HTR-8/SVneo (cell line): ENCODE measurements at regions not wholly inside any gene's neighbourhood (a gene's known extent, or its start where the extent isn't known, plus 50 kb on each side); places are given as distances from the start of the nearest gene placed in this dataset.
A peak's percentile ranks its signal among the peaks of the same experiment; 100 is the strongest.

ENCODE experiments used
- DNase-seq: peaks from one replicate; pipeline ENCODE4 v3.0.0; 2011; ENCODE audit warnings: low spot score, mixed read lengths; ENCODE audit not compliant: insufficient read length
- FAIRE-seq: peaks from 2 replicates; lab custom pipeline; 2011; peaks lifted over from hg19 to GRCh38; lab: Jason Lieb, UNC

DNA sequence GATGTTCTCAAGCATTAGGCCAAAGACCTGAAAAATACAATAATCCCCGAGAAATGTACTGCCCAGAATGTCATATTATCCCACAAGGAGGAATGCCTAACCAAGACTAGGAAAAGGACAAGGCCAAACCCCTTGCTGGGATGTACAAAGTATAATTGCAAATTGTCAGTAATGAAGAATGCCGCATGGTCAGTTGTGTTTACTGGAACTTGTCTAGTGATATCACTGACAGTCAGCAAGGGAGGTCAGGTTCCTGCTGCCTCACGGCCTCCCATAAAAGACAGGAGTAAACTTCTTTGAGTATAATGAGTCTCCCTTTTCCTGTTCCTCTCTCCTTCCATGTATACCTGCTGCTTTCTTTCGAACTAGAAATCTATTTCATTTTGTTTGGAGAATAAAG is 222.8 kb downstream of the RHOU start:
- DNase-seq: no peak
- no peak for FAIRE-seq

DNA sequence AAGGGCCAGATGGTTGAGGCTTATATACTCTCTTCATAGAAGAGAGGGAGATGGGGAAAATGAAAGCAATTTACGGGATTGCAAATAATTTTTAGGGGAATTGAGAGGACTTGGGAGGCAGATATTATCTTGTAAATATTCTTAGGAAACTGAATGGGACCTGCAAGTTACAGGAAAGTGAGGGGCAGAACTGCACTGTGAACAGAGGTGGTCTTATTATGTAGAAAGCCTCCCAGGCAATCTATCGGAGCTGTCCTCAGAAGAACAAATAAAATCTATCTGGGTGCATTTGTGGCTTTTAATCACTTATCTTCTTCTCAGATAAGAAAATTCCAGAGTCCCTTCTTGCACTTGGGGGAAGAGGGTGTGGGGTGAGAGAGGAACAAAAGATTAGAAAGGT is 223.5 kb downstream of the RHOU start:
- DNase-seq (no peak), FAIRE-seq (no peak)

DNA sequence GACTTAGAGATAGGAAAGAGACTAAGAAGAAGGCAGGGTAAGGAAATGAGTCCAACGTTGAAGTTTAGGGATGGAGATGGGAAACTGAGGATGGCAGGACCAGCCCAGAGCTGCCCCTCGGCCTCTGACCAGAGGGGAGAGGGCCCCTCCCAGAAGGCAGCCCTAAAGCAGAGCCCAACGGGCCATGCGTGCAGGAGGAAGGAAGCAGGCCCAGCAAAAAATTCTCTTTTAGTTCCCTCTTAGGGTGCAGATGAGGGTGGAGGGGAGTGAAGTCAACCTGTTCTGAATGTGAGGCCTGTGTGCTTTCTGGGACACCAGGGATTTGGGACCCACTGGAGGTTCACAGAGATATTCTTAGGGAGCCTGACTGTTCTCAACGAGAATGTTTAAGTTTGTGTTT is 225.4 kb downstream of the RHOU start:
- DNase-seq (no peak), FAIRE-seq (no peak)

DNA sequence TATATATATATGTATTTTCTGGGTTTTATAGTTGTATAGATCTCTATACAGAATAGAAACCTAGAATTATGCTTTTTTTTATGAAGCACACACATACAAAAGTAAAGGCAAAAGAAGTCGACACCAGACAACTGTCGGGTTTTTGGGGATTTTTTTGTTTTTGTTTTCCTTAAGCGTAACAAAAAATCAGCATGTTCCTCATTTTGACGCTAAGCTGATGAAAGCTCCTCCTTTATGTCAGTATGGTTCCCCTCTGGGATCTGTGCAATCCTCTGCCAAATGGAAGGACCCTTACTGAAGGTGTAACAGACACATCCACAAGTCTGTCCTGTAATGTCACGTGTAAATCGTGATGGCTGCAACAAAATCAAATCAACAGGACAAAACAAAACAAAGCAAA is 226.2 kb downstream of the RHOU start:
- peak; percentile 55 for FAIRE-seq
- DNase-seq: no peak

DNA sequence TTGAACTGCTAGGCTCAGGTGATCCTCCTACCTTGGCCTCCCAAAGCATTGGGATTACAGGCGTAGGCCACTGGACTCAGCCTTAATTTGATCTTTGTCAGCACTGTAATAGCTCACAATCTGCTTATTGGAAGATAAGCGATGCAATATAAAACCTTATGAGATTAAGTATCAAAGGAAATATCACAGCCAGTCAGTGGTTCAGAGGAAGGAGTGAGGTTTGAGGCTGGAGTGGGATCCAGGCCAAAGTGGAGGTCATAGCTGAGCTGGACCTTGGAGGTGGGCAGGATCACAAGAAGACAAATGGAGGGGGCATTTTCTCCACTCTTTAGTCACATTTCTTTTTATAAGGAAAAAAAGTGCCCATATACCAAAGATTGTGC is 228.5 kb downstream of the RHOU start:
- FAIRE-seq: peak; percentile 20
- DNase-seq: peak; percentile 44

DNA sequence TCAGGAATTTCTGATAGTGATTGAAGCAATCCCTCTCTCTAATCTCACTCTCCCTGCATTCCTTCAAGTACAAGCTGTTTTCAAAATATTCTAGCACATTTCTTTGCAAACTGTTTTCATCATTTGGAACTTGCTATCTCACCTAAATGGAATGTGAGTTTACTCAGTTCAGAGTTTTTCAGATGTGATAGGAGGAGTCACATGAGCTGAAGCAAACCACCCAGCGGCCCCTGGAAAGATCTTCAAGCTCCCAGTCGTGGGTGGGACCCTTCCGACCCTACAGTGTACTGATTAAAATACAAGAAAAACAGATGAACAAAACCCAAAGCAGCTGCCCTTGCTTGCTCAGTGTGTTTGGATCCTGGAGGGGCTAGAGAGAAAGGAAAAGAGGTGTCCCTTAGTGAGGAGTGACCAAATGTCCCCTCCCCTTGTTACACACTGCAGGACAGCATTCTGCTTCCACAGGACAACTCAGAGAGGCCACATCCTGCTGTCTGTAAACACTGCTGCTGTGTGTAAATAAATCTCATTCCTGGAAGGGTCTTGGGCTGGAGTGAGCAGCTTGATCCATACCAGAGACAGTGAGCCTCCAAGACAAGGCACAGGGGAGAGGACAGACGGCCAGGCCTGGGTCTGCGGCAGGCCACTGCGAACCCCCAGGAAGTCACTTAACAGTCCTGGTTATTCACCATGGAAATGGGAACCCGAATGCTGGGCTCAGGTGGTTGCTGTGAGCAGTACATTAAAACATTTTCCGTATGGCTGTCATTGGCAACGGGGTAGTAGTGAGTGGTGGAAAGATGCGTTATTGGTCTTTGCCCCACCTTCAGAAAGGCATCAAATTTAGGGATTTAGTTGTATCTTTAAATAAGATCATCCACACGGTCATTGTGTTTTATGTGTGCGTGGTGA is 229.2 kb downstream of the RHOU start:
- FAIRE-seq (peak; percentile 83), DNase-seq (peak; percentile 63)

DNA sequence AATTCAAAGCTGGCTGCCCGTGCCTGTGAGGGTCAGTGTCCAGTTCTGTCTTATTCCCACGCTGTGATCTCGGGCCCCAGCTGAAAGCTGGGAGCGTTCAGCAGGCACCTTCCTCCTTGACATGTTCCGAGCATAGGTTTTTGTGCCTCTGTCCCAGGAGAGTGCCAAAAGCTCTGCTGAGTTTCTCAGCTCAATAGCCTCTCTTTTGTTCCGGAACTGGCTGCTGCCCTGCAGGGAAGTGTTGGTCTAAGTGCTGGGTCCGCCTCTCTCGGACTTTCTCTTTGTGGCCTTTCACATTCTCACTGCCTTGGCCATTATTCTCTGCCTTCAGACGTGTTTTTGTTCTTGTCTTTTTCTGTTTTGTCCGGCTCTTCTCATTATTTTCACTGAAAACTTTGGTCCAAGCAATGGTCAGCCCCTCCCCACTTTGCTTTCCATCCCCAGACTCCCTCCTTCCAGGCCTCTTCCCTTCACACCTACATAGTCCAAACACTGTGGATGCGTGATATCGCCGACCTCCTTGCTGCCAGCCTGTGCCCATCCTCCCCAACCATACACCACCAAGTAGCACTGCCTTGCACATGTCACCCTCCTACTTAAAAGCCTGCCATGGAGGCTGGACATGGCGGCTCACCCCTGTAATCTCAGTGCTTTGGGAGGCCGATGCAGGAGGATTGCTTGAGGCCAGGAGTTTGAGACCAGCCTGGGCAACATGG is 233.8 kb downstream of the RHOU start:
- DNase-seq: no peak
- FAIRE-seq: peak; percentile 48

DNA sequence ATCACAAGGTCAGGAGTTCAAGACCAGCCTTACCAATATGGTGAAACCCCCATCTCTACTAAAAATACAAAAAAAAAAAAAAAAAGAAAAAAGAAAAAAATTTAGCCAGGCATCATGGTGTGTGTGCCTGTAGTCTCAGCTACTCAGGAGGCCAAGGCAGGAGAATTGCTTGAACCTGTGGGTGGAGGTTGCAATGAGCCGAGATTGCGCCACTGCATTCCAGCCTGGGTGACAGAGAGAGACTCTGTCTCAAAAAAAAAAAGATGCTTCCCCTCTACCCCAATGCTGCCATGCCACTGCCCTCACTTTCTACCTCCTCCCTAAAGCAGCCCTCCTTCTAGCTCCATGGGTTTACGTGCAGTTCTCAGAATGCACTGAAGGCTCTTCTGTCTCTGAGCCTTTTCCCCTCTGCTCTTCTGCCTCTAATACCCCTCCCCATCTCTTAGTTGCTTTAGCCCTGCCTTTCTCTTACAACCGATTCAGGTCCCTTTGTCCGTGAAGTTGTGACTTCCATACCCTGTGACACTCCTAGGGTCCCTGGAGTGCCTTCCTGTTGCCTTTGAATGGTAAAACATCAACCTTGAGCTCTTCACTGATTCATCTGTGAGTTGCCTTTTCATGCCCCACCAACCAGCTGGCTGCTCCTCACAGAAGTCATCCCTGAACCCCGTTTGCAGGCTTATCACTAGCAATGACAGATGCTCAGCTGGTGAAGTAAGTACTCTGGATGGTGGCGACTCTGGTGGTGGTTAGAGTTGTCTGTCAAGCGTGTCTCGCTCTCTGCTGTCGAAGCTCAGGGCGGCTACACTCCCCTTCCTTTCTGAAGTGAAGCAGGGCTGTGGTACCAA is 234.9 kb downstream of the RHOU start:
- FAIRE-seq: no peak
- no peak for DNase-seq

DNA sequence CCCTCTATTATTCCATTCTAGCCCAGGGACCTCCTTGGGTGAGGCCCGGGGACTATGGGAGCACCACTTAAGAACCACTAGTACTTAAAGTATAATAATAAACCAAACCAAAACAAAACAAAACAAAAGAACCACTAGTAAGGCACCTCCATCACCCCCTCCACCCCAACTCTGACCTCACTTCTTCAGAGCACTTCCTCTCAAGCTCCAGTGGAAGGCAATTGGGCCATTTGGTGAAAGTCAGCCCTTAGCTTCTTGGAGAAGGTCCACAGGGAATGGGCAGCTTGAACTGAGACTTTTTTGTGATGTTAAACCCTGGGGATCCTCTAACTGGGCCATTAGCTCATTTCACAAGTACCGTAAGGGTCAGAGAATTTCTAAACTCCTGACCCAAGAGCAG is 237.3 kb downstream of the RHOU start:
- no peak for FAIRE-seq

DNA sequence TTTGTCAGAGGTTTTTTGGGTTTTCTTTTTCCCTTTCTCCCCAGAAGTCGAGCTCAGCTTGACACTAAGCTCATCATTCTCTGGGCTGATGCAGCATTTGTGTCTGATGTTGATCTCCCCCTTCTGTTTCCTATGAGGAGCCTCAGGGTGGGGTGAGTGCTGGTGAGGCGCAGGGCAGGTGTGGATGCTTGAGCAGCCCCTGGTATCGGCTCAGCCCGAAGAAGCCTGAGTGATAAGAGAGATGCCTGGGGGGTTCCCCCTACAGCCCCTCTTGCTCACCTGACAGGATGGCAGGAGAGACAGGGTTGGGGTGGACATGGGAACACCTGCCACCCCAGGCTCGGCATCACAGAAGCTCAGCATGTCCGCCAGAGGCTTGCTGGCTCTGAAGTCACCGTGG is 239.0 kb downstream of the RHOU start:
- DNase-seq (no peak), FAIRE-seq (no peak)

More for the DNA sequence above, 237.3 kb downstream of the RHOU start:
- DNase-seq: no peak

DNA sequence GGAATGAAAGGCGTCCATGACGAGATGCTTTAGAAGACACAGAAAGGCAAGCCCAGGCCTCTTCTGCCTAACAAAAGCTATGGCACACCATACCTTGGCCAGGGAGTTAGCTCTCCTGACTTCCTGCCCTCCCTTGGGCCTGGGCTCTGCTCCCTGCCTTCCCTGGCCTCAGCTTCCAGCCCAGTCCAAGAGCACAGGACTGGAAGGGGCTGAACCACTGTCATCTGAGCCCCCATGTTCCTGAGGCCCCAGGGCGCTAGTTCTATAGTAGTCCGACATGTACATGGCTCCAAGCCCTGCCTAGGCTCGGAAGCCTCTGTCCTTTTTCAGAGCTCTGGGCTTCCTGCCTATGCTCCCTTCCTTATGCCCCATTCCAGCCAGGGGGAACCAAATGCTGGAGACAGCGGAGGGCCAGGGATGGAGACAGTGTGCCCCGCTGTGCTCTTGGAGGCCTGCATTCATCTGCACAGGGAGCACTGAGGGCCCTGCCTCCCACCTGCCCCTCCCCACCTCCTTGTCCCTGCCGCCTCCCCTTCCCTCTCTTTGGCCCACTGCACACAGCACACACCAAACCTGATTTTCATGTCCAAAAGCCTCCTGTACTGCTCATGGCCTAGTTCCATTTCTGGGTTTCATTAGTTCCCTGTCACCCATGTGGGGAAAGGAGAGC is 240.1 kb downstream of the RHOU start:
- no peak for DNase-seq
- no peak for FAIRE-seq

DNA sequence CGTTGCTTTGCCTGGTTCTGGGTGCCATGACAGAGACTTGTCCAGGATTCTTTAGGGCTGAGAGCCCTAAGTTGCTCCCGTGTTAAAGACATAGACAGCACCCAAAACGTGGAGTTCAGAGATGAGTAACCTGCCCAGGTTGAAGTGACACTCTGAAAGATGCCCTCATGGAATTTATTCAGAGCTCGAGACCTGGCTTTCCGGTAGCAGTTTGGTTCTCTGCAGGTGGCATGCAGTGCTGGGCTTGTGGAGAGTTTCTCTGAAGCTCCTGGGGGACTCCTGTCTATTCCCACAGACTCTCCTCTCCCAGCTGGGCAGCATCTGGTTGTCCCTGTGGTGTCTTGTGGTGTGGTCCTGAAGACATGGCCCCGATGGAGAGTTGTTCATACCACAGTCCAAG is 241.0 kb downstream of the RHOU start:
- no peak for FAIRE-seq
- no peak for DNase-seq

DNA sequence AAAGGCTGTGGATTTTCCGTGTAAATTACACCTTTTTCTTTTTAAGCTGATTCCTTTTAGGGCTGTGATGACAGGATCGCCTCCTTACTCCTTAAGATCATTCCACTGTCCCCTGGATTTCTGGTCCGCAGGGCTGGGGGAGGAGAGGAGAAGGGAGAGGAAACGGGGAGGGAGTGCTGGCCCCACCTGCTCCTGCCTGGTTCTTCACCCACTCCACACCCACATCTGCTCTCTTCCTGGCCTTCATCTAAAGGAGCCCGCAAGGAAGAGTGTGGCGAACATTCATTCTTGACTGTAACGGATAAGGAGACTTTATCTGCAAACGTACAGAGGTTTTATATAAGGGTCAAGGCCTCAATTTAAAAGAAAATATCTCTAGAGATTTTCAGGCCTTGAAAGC is 242.0 kb downstream of the RHOU start:
- FAIRE-seq (no peak), DNase-seq (no peak)

DNA sequence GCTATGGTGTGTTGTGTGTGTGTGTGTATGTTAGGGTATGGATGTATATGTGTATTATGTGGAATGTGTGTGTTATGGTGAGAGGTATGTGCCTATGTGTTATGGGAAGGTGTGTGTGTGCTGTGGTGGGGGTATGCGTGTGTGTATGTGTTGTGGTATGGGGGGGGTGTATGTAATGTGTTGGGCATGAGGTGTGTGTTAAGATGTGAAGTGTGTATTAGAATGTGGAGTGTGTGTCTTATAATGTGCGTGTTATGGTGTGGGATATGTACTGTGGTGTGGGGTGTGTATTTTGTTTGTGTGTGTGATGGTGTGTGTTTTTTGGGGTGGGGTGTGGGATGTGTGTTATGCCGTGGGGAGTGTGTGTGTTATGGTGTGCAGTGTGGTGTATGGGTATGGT is 242.5 kb downstream of the RHOU start:
- FAIRE-seq: peak; percentile 93
- no peak for DNase-seq

DNA sequence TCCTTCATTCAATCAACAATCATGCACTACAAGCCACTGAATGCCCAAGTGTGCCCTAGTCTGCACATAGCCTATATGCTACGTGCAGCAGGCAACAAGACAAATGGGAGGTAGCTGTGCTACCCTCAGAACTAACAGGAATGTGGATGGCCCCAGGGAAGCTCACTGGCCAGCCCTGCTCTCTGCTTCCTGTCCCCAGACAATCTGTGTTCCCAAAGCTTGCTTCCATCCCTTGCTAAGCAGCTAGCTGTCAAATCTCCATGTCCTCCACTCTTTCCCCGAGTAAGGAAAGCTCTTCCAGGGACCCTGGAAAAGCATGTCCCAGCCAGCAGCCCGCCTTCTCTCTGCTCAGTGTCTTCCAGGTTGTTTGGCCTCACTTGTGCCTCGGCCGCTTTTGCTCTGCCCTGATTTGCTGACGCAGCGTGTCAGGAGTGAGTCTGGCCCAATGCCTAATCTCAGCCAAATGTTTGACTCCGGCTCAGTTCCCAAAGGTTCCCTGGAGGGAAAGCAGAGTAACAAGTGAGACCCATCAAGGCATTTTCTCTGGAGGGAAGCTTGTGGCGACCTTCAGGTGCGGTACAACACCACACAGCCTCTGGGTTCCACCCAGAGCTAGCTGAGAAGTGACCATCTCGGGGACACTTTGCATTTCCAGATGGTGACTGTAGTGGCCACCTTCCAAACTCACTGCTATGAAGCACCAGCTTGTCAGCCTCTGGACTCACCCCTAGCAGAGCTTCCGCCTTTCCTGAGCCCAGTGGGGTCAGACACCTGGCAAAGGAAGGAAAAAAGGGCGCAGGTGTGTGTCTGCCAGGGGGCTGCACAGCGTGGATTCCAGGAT is 243.4 kb downstream of the RHOU start:
- DNase-seq (no peak), FAIRE-seq (no peak)

DNA sequence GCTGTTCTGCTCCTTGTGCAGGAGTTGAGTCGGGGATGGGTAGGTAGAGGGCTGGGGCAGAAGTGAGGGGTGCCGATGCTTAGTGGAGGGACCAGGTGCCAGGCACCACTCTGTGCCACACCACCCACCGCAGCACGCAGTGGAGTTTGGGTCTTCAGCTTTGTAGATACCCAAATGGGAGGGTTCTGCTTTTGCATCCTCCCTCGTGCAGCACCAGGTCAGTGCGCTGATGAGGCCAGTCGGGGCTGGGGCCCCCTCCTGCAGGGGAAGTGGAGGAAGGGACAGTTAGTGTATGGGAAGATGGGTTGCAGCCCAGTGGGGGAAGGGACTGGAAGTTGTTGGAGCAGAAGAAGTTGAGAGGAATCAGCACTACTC is 244.0 kb downstream of the RHOU start:
- FAIRE-seq: no peak
- no peak for DNase-seq

DNA sequence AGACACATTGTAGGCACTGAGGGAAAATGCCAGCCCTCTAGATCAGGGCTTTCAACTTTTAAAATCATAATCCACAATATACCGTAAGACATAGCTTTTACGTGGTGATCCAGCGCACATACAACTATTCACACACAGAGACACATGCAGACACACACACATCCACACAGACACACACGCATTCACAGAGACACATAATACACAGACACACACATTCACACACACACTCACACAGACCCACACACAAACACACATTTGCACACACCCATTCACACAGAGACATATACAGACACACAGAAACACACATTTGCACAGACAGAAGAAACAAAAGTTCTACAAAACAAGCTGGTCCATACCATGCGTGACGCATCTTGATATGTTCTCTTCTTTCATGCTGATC is 244.5 kb downstream of the RHOU start:
- FAIRE-seq (peak; percentile 87), DNase-seq (no peak)

DNA sequence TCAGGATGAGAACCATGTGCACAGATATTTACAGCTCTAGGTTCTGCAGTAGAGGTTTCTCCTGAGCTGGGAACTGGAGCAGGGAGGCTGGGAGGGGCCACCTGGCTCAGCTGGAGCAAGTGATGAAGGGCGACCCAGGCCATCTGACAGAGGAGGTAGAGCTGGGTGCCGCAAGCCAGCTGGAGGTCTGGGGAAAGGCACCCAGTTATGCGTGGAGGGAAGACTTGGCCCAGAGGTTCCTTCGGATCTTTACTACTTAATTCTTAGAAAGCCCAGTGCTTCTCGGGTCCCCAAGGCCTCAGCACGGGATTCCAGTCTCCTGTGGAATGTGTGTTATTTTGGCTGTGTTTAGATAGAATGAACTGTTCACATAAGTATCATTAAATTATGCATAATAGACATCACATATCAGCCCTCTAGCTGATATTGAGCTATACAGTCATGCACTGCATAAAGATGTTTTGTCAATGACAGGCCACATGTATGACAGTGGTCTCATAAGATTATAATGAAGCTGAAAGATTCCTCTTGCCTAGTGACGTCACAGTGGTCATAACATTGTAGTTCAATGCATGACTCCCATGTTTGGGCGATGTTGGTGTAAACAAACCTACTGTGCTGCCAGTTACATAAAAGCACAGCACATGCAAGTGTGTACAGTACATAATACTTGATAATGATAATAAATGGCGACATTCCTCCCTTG is 245.1 kb downstream of the RHOU start:
- FAIRE-seq (no peak), DNase-seq (no peak)

DNA sequence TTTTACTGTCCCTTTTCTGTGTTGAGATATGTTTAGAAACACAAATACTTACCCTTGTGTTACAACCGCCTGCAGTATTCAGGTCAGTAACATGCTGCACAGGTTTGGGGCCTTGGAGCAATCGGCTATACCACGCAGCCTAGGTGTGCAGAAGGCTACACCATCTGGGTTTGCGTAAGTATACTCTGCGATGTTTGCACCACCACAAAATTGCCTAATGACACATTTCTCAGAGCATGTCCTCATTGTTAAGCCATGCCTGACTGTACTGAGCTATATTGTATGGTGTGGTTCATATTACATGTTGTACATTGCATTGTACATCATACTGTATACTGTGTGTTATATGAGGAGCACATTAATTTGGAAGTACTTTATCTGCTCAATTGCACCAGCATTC is 247.4 kb downstream of the RHOU start:
- no peak for FAIRE-seq
- DNase-seq: no peak
